Liver (tissue), 3 donors: ENCODE measurements at regions not wholly inside any gene's neighbourhood (a gene's known extent, or its start where the extent isn't known, plus 50 kb on each side); places are given as distances from the start of the nearest gene placed in this dataset.

Experiments used
- ATF3 ChIP-seq: IDR thresholded peaks from 2 replicates; pipeline ENCODE4 v1.6.1; 2016; ENCODE audit warnings: antibody characterized with exemption
- CTCF ChIP-seq: fragments of 150-350 bp; IDR thresholded peaks from 2 replicates; pipeline ENCODE4 v1.5.1; 2017; ENCODE audit warnings: improper control_type of control experiment, low read depth, low read length; ENCODE audit not compliant: missing input control
- FOXA1 ChIP-seq: IDR thresholded peaks from 2 replicates; pipeline ENCODE4 v1.6.1; 2016; ENCODE audit warnings: antibody characterized with exemption
- GABPA ChIP-seq, 2 donors: IDR thresholded peaks in 1 of 2; conservative IDR thresholded peaks in 1 of 2; 2 replicates each; pipeline ENCODE4 v1.6.1; 2016; ENCODE audit warnings: antibody characterized with exemption in 2 of 2, mild to moderate bottlenecking in 1 of 2, moderate library complexity in 1 of 2
- JUND ChIP-seq, 2 donors: IDR thresholded peaks; 2 replicates each; pipeline ENCODE4 v1.6.1; 2016; ENCODE audit warnings: antibody characterized with exemption in 2 of 2
- MAX ChIP-seq: IDR thresholded peaks from 2 replicates; pipeline ENCODE4 v1.6.1; 2016; ENCODE audit warnings: antibody characterized with exemption
- RAD21 ChIP-seq, 2 donors: IDR thresholded peaks; 2 replicates each; pipeline ENCODE4 v1.6.1; 2016; ENCODE audit warnings: antibody characterized with exemption in 2 of 2, mild to moderate bottlenecking in 2 of 2
- REST ChIP-seq: IDR thresholded peaks from 2 replicates; pipeline ENCODE4 v1.6.1; 2016; ENCODE audit warnings: antibody characterized with exemption, mild to moderate bottlenecking
- RXRA ChIP-seq, 2 donors: IDR thresholded peaks; 2 replicates each; pipeline ENCODE4 v1.6.1; 2017 to 2018; ENCODE audit warnings: antibody characterized with exemption in 2 of 2, mild to moderate bottlenecking in 1 of 2
- TAF1 ChIP-seq: conservative IDR thresholded peaks from 2 replicates; pipeline ENCODE4 v1.6.1; 2016; ENCODE audit warnings: antibody characterized with exemption, mild to moderate bottlenecking
- ZBTB33 ChIP-seq: IDR thresholded peaks from 2 replicates; pipeline ENCODE4 v1.6.1; 2016; ENCODE audit warnings: antibody characterized with exemption
- donor health status: healthy.
- donor health status: healthy.

- TF ChIP-seq CTCF (no peak), FOXA1 (no peak), ATF3 (no peak), RAD21 (IDR thresholded peaks at IDR 0.05) (no peak), REST (no peak), MAX (no peak), TAF1 (no peak), ZBTB33 (no peak), RXRA (IDR thresholded peaks at IDR 0.05) (no peak), JUND (IDR thresholded peaks at IDR 0.05) (no peak), GABPA (IDR thresholded peaks at IDR 0.05 in 1 of 2, conservative IDR thresholded peaks at IDR 0.05 in 1 of 2) (no peak)
Observed at GRCh38 chr4:55018521-55018920, 106.9 kb downstream of the KDR start.
